ENCODE measurements at regions not wholly inside any gene's neighbourhood (a gene's known extent, or its start where the extent isn't known, plus 50 kb on each side); places are given as distances from the start of the nearest gene placed in this dataset.
"Not testable (repeated sequence)": the region's sequence is repeated elsewhere in the genome, so short reads cannot be mapped to it uniquely, and the experiment has no call there.

DNA sequence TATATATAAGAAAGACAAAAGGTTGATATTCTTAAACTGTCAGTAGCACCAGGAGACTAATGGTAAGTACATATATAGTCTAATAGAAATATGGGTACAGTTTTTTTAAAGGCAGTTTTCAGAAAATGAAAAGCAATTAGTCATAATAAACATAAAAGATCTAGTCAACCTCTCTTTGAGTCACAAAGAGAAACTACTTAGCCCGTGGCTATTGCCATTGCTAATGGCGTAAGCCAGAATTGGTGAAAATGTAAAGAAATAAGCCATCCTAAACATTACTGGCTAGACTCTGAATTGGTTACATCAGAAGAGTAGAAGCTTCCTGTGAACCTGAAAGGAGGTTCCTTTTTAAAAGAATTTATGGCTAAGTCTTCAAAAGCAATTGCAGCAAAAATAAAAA is 668.7 kb upstream of the CPEB2 start:
- Mint-ChIP-seq H3K27ac (no peak overlapping the region), H3K9me3 (peaks cover 2% of the 10 kb centered on the region), H3K36me3 (ENCODE audit: low read depth) (no peaks in the 10 kb centered on the region), H3K4me1 (ENCODE audit: low read depth) (no peaks in the 10 kb centered on the region), H3K27me3 (ENCODE audit: low read depth) (no peaks in the 10 kb centered on the region), H3K4me3 (no peak overlapping the region)
- CTCF ChIA-PET = no interaction called here
- DNase-seq = no peak
- intact Hi-C loops (cut with micrococcal nuclease) = no loop called here

- intact Hi-C loops (cut with micrococcal nuclease) = no loop called here
- no peak for DNase-seq
- Mint-ChIP-seq H3K4me1 (ENCODE audit: low read depth) (no peaks in the 10 kb centered on the region), H3K27ac (no peak overlapping the region), H3K9me3 (peaks cover 2% of the 10 kb centered on the region), H3K4me3 (no peak overlapping the region), H3K27me3 (ENCODE audit: low read depth) (peaks cover 4% of the 10 kb centered on the region), H3K36me3 (ENCODE audit: low read depth) (no peaks in the 10 kb centered on the region)
- CTCF ChIA-PET = no interaction called here
Measured at GRCh38 chr4:14334166-14334565, 668.1 kb upstream of the CPEB2 start.

GRCh38 chr4:14335872-14336271 is 666.4 kb upstream of the CPEB2 start:
- Mint-ChIP-seq H3K9me3 (peaks cover 2% of the 10 kb centered on the region), H3K4me3 (no peak overlapping the region), H3K4me1 (ENCODE audit: low read depth) (no peaks in the 10 kb centered on the region), H3K36me3 (ENCODE audit: low read depth) (no peaks in the 10 kb centered on the region), H3K27me3 (ENCODE audit: low read depth) (peaks cover 5% of the 10 kb centered on the region), H3K27ac (no peak overlapping the region)
- no peak for DNase-seq
- CTCF ChIA-PET = no interaction called here
- intact Hi-C loops (cut with micrococcal nuclease) = no loop called here

GRCh38 chr4:14336656-14337055 is 665.6 kb upstream of the CPEB2 start:
- no peak overlapping the region for H3K27ac Mint-ChIP-seq

DNA sequence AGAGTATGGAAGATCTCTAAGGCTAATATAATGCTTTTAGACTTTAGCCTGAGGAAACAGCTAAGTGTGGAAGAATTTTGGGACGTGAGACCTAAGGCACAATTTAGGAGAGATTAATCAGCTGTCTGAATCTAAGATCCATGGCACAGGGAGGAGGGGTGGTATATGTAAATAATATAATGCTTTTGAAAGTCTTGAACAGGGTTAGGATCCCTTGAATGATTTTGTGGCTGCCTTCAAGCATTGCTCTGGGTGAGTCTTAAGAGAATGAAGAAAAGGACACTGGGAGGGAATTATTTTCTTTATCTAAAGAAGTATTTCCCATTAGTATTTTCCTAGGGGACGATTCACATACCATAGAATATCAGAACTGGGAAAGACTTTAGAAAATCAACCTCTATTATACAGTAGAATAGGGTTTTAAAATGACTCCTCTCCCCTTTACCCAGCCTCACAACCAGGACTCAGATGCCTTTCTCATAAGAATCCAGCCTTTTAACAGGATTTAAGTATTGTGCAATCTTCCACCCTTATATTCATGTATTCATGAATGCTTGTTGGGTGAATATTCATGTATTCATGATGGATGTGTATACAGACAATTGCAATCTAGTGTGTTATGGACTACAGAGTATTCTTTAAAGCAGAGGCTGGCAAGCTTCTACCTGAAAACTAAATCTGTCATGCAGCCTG is 664.2 kb upstream of the CPEB2 start:
- peaks cover 2% of the 10 kb centered on the region for H3K9me3 Mint-ChIP-seq
- no peak for DNase-seq
- H3K4me3 Mint-ChIP-seq = no peak overlapping the region
- H3K27ac Mint-ChIP-seq = no peak overlapping the region
- peaks cover 5% of the 10 kb centered on the region for H3K27me3 Mint-ChIP-seq (ENCODE audit: low read depth)
- intact Hi-C loops (cut with micrococcal nuclease) = no loop called here
- CTCF ChIA-PET = no interaction called here
- H3K36me3 Mint-ChIP-seq (ENCODE audit: low read depth) = no peaks in the 10 kb centered on the region
- no peaks in the 10 kb centered on the region for H3K4me1 Mint-ChIP-seq (ENCODE audit: low read depth)

More at GRCh38 chr4:14336656-14337055, 665.6 kb upstream of the CPEB2 start:
- DNase-seq = no peak
- no peaks in the 10 kb centered on the region for H3K36me3 Mint-ChIP-seq (ENCODE audit: low read depth)
- H3K4me1 Mint-ChIP-seq (ENCODE audit: low read depth) = no peaks in the 10 kb centered on the region
- no peak overlapping the region for H3K4me3 Mint-ChIP-seq
- CTCF ChIA-PET = interaction anchor here (0.6 kb wide), 1 partner anchor 680 kb away, joined by 5 read pairs; no protein-coding TSS in a partner anchor
- H3K27me3 Mint-ChIP-seq (ENCODE audit: low read depth) = peaks cover 5% of the 10 kb centered on the region
- H3K9me3 Mint-ChIP-seq = peaks cover 2% of the 10 kb centered on the region
- intact Hi-C loops (cut with micrococcal nuclease) = no loop called here

DNA sequence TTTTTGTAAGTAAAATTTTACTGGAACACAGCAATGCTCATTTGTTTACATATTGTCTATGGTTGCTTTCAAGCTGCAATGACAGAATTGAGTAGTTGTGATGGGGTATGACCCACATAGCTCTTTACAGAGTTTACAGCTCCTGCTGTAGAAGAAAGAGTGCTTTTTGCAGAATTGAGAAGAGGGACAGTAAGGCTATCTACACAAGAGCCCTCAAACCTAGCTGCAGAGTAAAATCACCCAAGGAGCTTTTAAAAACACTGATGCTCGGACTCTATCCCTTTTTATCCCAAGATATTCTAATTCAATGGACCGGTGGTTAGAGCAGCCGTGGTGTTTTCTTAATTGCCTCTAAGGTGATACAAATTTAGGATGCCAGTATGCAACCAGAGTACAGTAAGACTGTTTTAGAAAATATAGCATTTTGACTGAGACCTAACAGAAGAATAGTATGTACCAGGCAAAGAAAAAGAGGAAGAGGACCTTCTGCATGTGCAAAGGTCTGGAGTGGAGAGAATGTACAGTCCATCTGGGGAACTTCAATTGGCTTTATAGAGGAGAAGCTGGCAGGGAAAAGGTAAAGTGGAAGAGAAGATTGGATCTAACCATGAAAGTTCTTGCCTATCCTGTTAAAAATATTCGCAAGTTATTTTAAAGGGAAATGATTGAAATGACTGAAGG is 663.6 kb upstream of the CPEB2 start:
- intact Hi-C loops (cut with micrococcal nuclease) = no loop called here
- H3K9me3 Mint-ChIP-seq = peaks cover 2% of the 10 kb centered on the region
- CTCF ChIA-PET = interaction anchor here (1.2 kb wide), 1 partner anchor 39 kb away, joined by 4 read pairs; no protein-coding TSS in a partner anchor
- no peak overlapping the region for H3K4me3 Mint-ChIP-seq
- no peaks in the 10 kb centered on the region for H3K36me3 Mint-ChIP-seq (ENCODE audit: low read depth)
- H3K27me3 Mint-ChIP-seq (ENCODE audit: low read depth) = peaks cover 5% of the 10 kb centered on the region
- no peak overlapping the region for H3K27ac Mint-ChIP-seq
- DNase-seq = no peak
- no peaks in the 10 kb centered on the region for H3K4me1 Mint-ChIP-seq (ENCODE audit: low read depth)

DNA sequence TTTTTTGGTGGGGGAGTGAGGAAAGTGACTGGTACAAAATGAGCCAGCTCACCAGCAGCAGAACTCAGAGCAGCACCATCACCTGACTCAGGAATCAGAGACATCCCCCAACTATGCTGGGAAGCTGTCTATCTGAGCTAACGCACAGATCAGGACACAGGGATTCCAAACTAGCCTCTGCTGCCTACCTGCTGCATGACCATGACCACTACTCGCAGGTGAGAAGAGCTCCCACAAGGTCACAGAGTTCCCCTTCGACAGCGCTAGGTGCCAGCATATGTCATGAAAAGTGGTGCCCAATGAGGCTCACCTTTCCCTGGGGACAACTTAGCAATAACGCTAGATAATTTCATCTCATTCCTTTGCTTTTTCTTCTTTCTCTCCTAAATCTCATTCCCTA is 662.6 kb upstream of the CPEB2 start:
- intact Hi-C loops (cut with micrococcal nuclease) = no loop called here
- no peak for DNase-seq
- H3K27me3 Mint-ChIP-seq (ENCODE audit: low read depth) = peaks cover 5% of the 10 kb centered on the region
- no peaks in the 10 kb centered on the region for H3K36me3 Mint-ChIP-seq (ENCODE audit: low read depth)
- H3K4me1 Mint-ChIP-seq (ENCODE audit: low read depth) = no peaks in the 10 kb centered on the region
- no peaks in the 10 kb centered on the region for H3K9me3 Mint-ChIP-seq
- H3K4me3 Mint-ChIP-seq = no peak overlapping the region
- CTCF ChIA-PET = interaction anchor here (1.2 kb wide), 1 partner anchor 38 kb away, joined by 4 read pairs; no protein-coding TSS in a partner anchor
- no peak overlapping the region for H3K27ac Mint-ChIP-seq

- Mint-ChIP-seq H3K9me3 (no peaks in the 10 kb centered on the region), H3K36me3 (ENCODE audit: low read depth) (no peaks in the 10 kb centered on the region), H3K27me3 (ENCODE audit: low read depth) (peaks cover 5% of the 10 kb centered on the region), H3K27ac (no peak overlapping the region), H3K4me3 (no peak overlapping the region), H3K4me1 (ENCODE audit: low read depth) (no peaks in the 10 kb centered on the region)
- CTCF ChIA-PET = no interaction called here
- DNase-seq = no peak
- intact Hi-C loops (cut with micrococcal nuclease) = no loop called here
Measured at GRCh38 chr4:14340321-14340720, 662.0 kb upstream of the CPEB2 start.

- no peaks in the 10 kb centered on the region for H3K4me1 Mint-ChIP-seq (ENCODE audit: low read depth)
- no peak overlapping the region for H3K27ac Mint-ChIP-seq
- intact Hi-C loops (cut with micrococcal nuclease) = no loop called here
- no peaks in the 10 kb centered on the region for H3K9me3 Mint-ChIP-seq
- CTCF ChIA-PET = no interaction called here
- H3K36me3 Mint-ChIP-seq (ENCODE audit: low read depth) = no peaks in the 10 kb centered on the region
- H3K4me3 Mint-ChIP-seq = no peak overlapping the region
- no peak for DNase-seq
- H3K27me3 Mint-ChIP-seq (ENCODE audit: low read depth) = peaks cover 12% of the 10 kb centered on the region
Measured at GRCh38 chr4:14343961-14344360, 658.3 kb upstream of the CPEB2 start.

GRCh38 chr4:14345356-14345775 is 656.9 kb upstream of the CPEB2 start:
- no peaks in the 10 kb centered on the region for H3K9me3 Mint-ChIP-seq
- intact Hi-C loops (cut with micrococcal nuclease) = no loop called here
- CTCF ChIA-PET = no interaction called here
- H3K27ac Mint-ChIP-seq = no peak overlapping the region
- no peaks in the 10 kb centered on the region for H3K4me1 Mint-ChIP-seq (ENCODE audit: low read depth)
- no peak for DNase-seq
- no peaks in the 10 kb centered on the region for H3K36me3 Mint-ChIP-seq (ENCODE audit: low read depth)
- H3K27me3 Mint-ChIP-seq (ENCODE audit: low read depth) = peaks cover 10% of the 10 kb centered on the region
- H3K4me3 Mint-ChIP-seq = no peak overlapping the region

GRCh38 chr4:14347526-14347925 is 654.8 kb upstream of the CPEB2 start:
- CTCF ChIA-PET = no interaction called here
- Mint-ChIP-seq H3K36me3 (ENCODE audit: low read depth) (no peaks in the 10 kb centered on the region), H3K27ac (no peak overlapping the region), H3K9me3 (no peaks in the 10 kb centered on the region), H3K4me1 (ENCODE audit: low read depth) (no peaks in the 10 kb centered on the region), H3K27me3 (ENCODE audit: low read depth) (peaks cover 10% of the 10 kb centered on the region), H3K4me3 (no peak overlapping the region)
- intact Hi-C loops (cut with micrococcal nuclease) = no loop called here
- DNase-seq = no peak

DNA sequence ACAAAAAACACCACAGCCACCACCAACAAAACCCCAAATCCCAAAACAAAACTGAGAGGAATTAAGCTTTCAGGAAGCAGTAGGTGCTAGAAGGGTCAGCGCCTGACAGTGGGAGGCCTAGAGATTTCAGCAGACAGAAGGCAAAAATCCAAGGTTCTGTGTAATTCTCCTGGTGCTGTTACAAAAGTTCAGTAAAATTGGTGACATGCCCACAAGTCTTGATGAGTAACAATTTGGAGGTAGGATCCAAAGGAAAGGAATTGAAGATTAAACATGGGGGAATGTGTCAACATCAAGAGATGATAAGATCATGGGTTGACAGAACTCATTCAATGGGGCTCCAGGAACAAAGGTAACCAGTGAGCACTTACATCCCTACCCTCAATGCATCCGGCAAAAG is 653.8 kb upstream of the CPEB2 start:
- no peak overlapping the region for H3K4me3 Mint-ChIP-seq
- CTCF ChIA-PET = no interaction called here
- intact Hi-C loops (cut with micrococcal nuclease) = no loop called here

DNA sequence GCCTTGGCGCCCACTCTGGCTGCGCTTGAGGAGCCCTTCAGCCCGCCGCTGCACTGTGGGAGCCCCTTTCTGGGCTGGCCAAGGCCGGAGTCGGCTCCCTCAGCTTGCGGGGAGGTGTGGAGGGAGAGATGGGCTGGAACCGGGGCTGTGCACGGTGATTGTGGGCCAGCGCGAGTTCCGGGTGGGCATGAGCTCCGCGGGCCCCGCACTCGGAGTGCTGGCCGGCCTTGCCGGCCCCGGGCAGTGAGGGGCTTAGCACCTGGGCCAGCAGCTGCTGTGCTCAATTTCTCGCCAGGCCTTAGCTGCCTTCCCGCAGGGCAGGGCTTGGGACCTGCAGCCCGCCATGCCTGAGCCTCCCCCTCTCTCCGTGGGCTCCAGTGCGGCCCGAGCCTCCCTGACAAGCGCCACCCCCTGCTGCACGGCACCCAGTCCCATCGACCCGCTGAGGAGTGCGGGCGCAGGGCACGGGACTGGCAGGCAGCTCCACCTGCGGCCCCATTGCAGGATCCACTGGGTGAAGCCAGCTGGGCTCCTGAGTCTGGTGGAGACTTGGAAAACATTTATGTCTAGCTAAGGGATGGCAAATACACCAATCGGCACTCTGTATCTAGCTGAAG is 643.6 kb upstream of the CPEB2 start:
- H3K27me3 Mint-ChIP-seq (ENCODE audit: low read depth); H3K36me3 Mint-ChIP-seq (ENCODE audit: low read depth); H3K4me1 Mint-ChIP-seq (ENCODE audit: low read depth); CTCF ChIA-PET; H3K4me3 Mint-ChIP-seq; H3K9me3 Mint-ChIP-seq; H3K27ac Mint-ChIP-seq; intact Hi-C loops (cut with micrococcal nuclease); DNase-seq: not testable (repeated sequence)

More for the DNA sequence above, 653.8 kb upstream of the CPEB2 start:
- H3K36me3 Mint-ChIP-seq (ENCODE audit: low read depth) = no peaks in the 10 kb centered on the region
- no peaks in the 10 kb centered on the region for H3K9me3 Mint-ChIP-seq
- no peak overlapping the region for H3K27ac Mint-ChIP-seq
- H3K4me1 Mint-ChIP-seq (ENCODE audit: low read depth) = no peaks in the 10 kb centered on the region
- peaks cover 10% of the 10 kb centered on the region for H3K27me3 Mint-ChIP-seq (ENCODE audit: low read depth)
- DNase-seq = no peak
